ENCODE measurements at regions not wholly inside any gene's neighbourhood (a gene's known extent, or its start where the extent isn't known, plus 50 kb on each side); places are given as distances from the start of the nearest gene placed in this dataset.
"Not testable (repeated sequence)": the region's sequence is repeated elsewhere in the genome, so short reads cannot be mapped to it uniquely, and the experiment has no call there.

GRCh38 chr1:195735140-195735539 lies 873.1 kb downstream of the KCNT2 start:
- no peak for TF ChIP-seq TAF1 (IDR thresholded peaks at IDR 0.05; ENCODE audit: low read depth, low read length)
- TF ChIP-seq POU2F2 (IDR thresholded peaks at IDR 0.05; ENCODE audit: low read depth, low read length), result no peak
- TF ChIP-seq POLR2AphosphoS5 (IDR thresholded peaks at IDR 0.05; ENCODE audit: low read depth, low read length), result no peak
- no peak for TF ChIP-seq SPI1 (IDR thresholded peaks at IDR 0.05; ENCODE audit: low read depth, low read length)
- DNase-seq (ENCODE audit: insufficient read length, low spot score), result no peak
- no peak for FAIRE-seq

- no peak for FAIRE-seq
- no peak for DNase-seq (ENCODE audit: insufficient read length, low spot score)
- TF ChIP-seq TAF1 (IDR thresholded peaks at IDR 0.05; ENCODE audit: low read depth, low read length) (no peak), POU2F2 (IDR thresholded peaks at IDR 0.05; ENCODE audit: low read depth, low read length) (no peak), SPI1 (IDR thresholded peaks at IDR 0.05; ENCODE audit: low read depth, low read length) (no peak), POLR2AphosphoS5 (IDR thresholded peaks at IDR 0.05; ENCODE audit: low read depth, low read length) (no peak), POLR2A (IDR thresholded peaks at IDR 0.05; ENCODE audit: low read depth, low read length) (no peak), PAX5 (IDR thresholded peaks at IDR 0.05; ENCODE audit: insufficient read depth, low read length, severe bottlenecking) (no peak)
Observed at GRCh38 chr1:195733826-195734225, 874.4 kb downstream of the KCNT2 start.

GRCh38 chr1:195733408-195733807 lies 874.8 kb downstream of the KCNT2 start:
- TF ChIP-seq POU2F2 (IDR thresholded peaks at IDR 0.05; ENCODE audit: low read depth, low read length) (no peak), TAF1 (IDR thresholded peaks at IDR 0.05; ENCODE audit: low read depth, low read length) (no peak), PAX5 (IDR thresholded peaks at IDR 0.05; ENCODE audit: insufficient read depth, low read length, severe bottlenecking) (no peak), POLR2AphosphoS5 (IDR thresholded peaks at IDR 0.05; ENCODE audit: low read depth, low read length) (no peak), SPI1 (IDR thresholded peaks at IDR 0.05; ENCODE audit: low read depth, low read length) (no peak), POLR2A (IDR thresholded peaks at IDR 0.05; ENCODE audit: low read depth, low read length) (no peak)
- no peak for FAIRE-seq
- no peak for DNase-seq (ENCODE audit: insufficient read length, low spot score)

GRCh38 chr1:195731385-195731784 lies 876.9 kb downstream of the KCNT2 start:
- FAIRE-seq, result no peak
- TF ChIP-seq TAF1 (IDR thresholded peaks at IDR 0.05; ENCODE audit: low read depth, low read length), result no peak
- TF ChIP-seq POU2F2 (IDR thresholded peaks at IDR 0.05; ENCODE audit: low read depth, low read length), result no peak
- no peak for TF ChIP-seq POLR2AphosphoS5 (IDR thresholded peaks at IDR 0.05; ENCODE audit: low read depth, low read length)
- no peak for TF ChIP-seq POLR2A (IDR thresholded peaks at IDR 0.05; ENCODE audit: low read depth, low read length)
- no peak for TF ChIP-seq SPI1 (IDR thresholded peaks at IDR 0.05; ENCODE audit: low read depth, low read length)
- no peak for TF ChIP-seq PAX5 (IDR thresholded peaks at IDR 0.05; ENCODE audit: insufficient read depth, low read length, severe bottlenecking)
- DNase-seq (ENCODE audit: insufficient read length, low spot score), result no peak

- FAIRE-seq, result no peak
- no peak for TF ChIP-seq PAX5 (IDR thresholded peaks at IDR 0.05; ENCODE audit: insufficient read depth, low read length, severe bottlenecking)
- TF ChIP-seq POU2F2 (IDR thresholded peaks at IDR 0.05; ENCODE audit: low read depth, low read length), result no peak
- no peak for DNase-seq (ENCODE audit: insufficient read length, low spot score)
Observed at GRCh38 chr1:195723796-195724194, 884.4 kb downstream of the KCNT2 start.

- not testable (repeated sequence) for FAIRE-seq; DNase-seq (ENCODE audit: insufficient read length, low spot score)
Observed at GRCh38 chr1:195722852-195723795, 885.1 kb downstream of the KCNT2 start.

- DNase-seq (ENCODE audit: insufficient read length, low spot score); FAIRE-seq: not testable (repeated sequence)
Observed at GRCh38 chr1:195722146-195722545, 886.1 kb downstream of the KCNT2 start.

GRCh38 chr1:195721210-195721971 lies 886.8 kb downstream of the KCNT2 start:
- FAIRE-seq (no peak), DNase-seq (ENCODE audit: insufficient read length, low spot score) (no peak)

GRCh38 chr1:195717651-195718050 lies 890.6 kb downstream of the KCNT2 start:
- no peak for DNase-seq (ENCODE audit: insufficient read length, low spot score)
- no peak for FAIRE-seq
- no peak for TF ChIP-seq POLR2AphosphoS5 (IDR thresholded peaks at IDR 0.05; ENCODE audit: low read depth, low read length)
- TF ChIP-seq POLR2A (IDR thresholded peaks at IDR 0.05; ENCODE audit: low read depth, low read length), result no peak
- no peak for TF ChIP-seq SPI1 (IDR thresholded peaks at IDR 0.05; ENCODE audit: low read depth, low read length)

More at GRCh38 chr1:195721210-195721971, 886.8 kb downstream of the KCNT2 start:
- TF ChIP-seq POLR2A (IDR thresholded peaks at IDR 0.05; ENCODE audit: low read depth, low read length) (no peak), SPI1 (IDR thresholded peaks at IDR 0.05; ENCODE audit: low read depth, low read length) (no peak), TAF1 (IDR thresholded peaks at IDR 0.05; ENCODE audit: low read depth, low read length) (no peak), POU2F2 (IDR thresholded peaks at IDR 0.05; ENCODE audit: low read depth, low read length) (no peak), PAX5 (IDR thresholded peaks at IDR 0.05; ENCODE audit: insufficient read depth, low read length, severe bottlenecking) (no peak), POLR2AphosphoS5 (IDR thresholded peaks at IDR 0.05; ENCODE audit: low read depth, low read length) (no peak)

GRCh38 chr1:195715652-195716051 lies 892.6 kb downstream of the KCNT2 start:
- no peak for DNase-seq (ENCODE audit: insufficient read length, low spot score)
- TF ChIP-seq PAX5 (IDR thresholded peaks at IDR 0.05; ENCODE audit: insufficient read depth, low read length, severe bottlenecking) (no peak), TAF1 (IDR thresholded peaks at IDR 0.05; ENCODE audit: low read depth, low read length) (no peak)
- no peak for FAIRE-seq
